Transverse colon (tissue), 4 donors: ENCODE measurements at regions not wholly inside any gene's neighbourhood (a gene's known extent, or its start where the extent isn't known, plus 50 kb on each side); places are given as distances from the start of the nearest gene placed in this dataset.

Source experiments
- CTCF ChIP-seq, 5 experiments: fragments of 200-600 bp in 3 of 5; fragments of 450-650 bp in 2 of 5; sonication (generic) in 3 of 5; IDR thresholded peaks; 1 replicate in 2 of 5; 2 replicates in 3 of 5; pipeline ENCODE4 v1.5.1; 2016 to 2017; ENCODE audit warnings: antibody characterized with exemption in 5 of 5, inconsistent platforms in 3 of 5, mild to moderate bottlenecking in 2 of 5, moderate library complexity in 1 of 5
- POLR2AphosphoS5 ChIP-seq, 3 donors: sonication (generic); formaldehyde crosslinking; IDR thresholded peaks; one replicate each; pipeline ENCODE4 v1.6.1; 2016; ENCODE audit warnings: antibody characterized with exemption in 3 of 3

GRCh38 chr11:116263770-116264169 lies 509.0 kb downstream of the BUD13 start:
- TF ChIP-seq CTCF (IDR thresholded peaks at IDR 0.05) (no peak), POLR2AphosphoS5 (IDR thresholded peaks at IDR 0.05) (no peak)
